Astrocyte (in vitro differentiated cells and primary cell): ENCODE measurements at regions not wholly inside any gene's neighbourhood (a gene's known extent, or its start where the extent isn't known, plus 50 kb on each side); places are given as distances from the start of the nearest gene placed in this dataset.

ENCODE experiments used
- DNase-seq: peaks from one replicate; pipeline ENCODE4 v3.0.0-alpha.2; 2010; ENCODE audit warnings: low read depth
- FAIRE-seq: peaks from 2 replicates; lab custom pipeline; 2011; peaks lifted over from hg19 to GRCh38; lab: Jason Lieb, UNC
- H2AFZ ChIP-seq: 2 replicates; pipeline ENCODE4 v1.6.0; 2012; ENCODE audit warnings: low read depth, low read length, inconsistent platforms
- H3K27ac ChIP-seq: 2 replicates; pipeline ENCODE4 v1.5.1; 2011; ENCODE audit warnings: low read depth, low read length, inconsistent platforms
- H3K27me3 ChIP-seq: 2 replicates; pipeline ENCODE4 v1.6.0; 2011; ENCODE audit warnings: low read length, inconsistent platforms; ENCODE audit not compliant: insufficient read depth
- H3K36me3 ChIP-seq: 2 replicates; pipeline ENCODE4 v1.5.1; 2011; ENCODE audit warnings: low read length, inconsistent platforms; ENCODE audit not compliant: insufficient read depth
- H3K4me1 ChIP-seq: 2 replicates; pipeline ENCODE4 v1.5.1; 2011; ENCODE audit warnings: low read length, inconsistent platforms; ENCODE audit not compliant: insufficient read depth
- H3K4me2 ChIP-seq: 2 replicates; pipeline ENCODE4 v1.6.0; 2012; ENCODE audit warnings: low read length, inconsistent platforms
- H3K4me3 ChIP-seq: 2 replicates; pipeline ENCODE4 v1.5.1; 2011; ENCODE audit warnings: low read depth, mild to moderate bottlenecking, low read length, inconsistent platforms; ENCODE audit not compliant: insufficient read depth
- H3K79me2 ChIP-seq: 2 replicates; pipeline ENCODE4 v1.6.0; 2012; ENCODE audit warnings: mild to moderate bottlenecking, low read length, inconsistent platforms; ENCODE audit not compliant: insufficient read depth
- H3K9ac ChIP-seq: 2 replicates; pipeline ENCODE4 v1.6.0; 2012; ENCODE audit warnings: mild to moderate bottlenecking, low read length, inconsistent platforms
- H3K9me3 ChIP-seq: 2 replicates; pipeline ENCODE4 v1.5.1; 2012; ENCODE audit warnings: low read depth, mild to moderate bottlenecking, low read length, inconsistent platforms; ENCODE audit not compliant: insufficient read depth
- H4K20me1 ChIP-seq: 2 replicates; pipeline ENCODE4 v1.6.0; 2012; ENCODE audit warnings: low read length, inconsistent platforms; ENCODE audit not compliant: insufficient read depth
- H3K27ac Mint-ChIP-seq: one replicate; pipeline ENCODE4 v1.8.0; 2021; ENCODE audit warnings: mild to moderate bottlenecking, mixed read lengths; ENCODE audit not compliant: unreplicated experiment
- H3K27me3 Mint-ChIP-seq: one replicate; pipeline ENCODE4 v1.8.0; 2021; ENCODE audit warnings: low read depth, mixed read lengths; ENCODE audit not compliant: unreplicated experiment
- H3K36me3 Mint-ChIP-seq: one replicate; pipeline ENCODE4 v1.8.0; 2021; ENCODE audit warnings: low read depth, mixed read lengths; ENCODE audit not compliant: unreplicated experiment
- H3K4me1 Mint-ChIP-seq: one replicate; pipeline ENCODE4 v1.8.0; 2021; ENCODE audit warnings: low read depth, mixed read lengths; ENCODE audit not compliant: unreplicated experiment
- H3K4me3 Mint-ChIP-seq: one replicate; pipeline ENCODE4 v1.8.0; 2021; ENCODE audit warnings: mild to moderate bottlenecking, moderate library complexity, mixed read lengths; ENCODE audit not compliant: unreplicated experiment
- H3K9me3 Mint-ChIP-seq: one replicate; pipeline ENCODE4 v1.8.0; 2021; ENCODE audit warnings: mild to moderate bottlenecking, mixed read lengths; ENCODE audit not compliant: unreplicated experiment
- EZH2 ChIP-seq: IDR thresholded peaks from 2 replicates; pipeline ENCODE4 v1.6.1; 2012; ENCODE audit warnings: mild to moderate bottlenecking, low read length, inconsistent platforms; ENCODE audit not compliant: insufficient read depth
- TF ChIP-seq, protein P1 (sequence below): IDR thresholded peaks from 2 replicates; pipeline ENCODE4 v1.5.1; 2011; ENCODE audit warnings: low read depth, mild to moderate bottlenecking, inconsistent platforms, low read length, moderate library complexity; ENCODE audit not compliant: insufficient read depth

DNA sequence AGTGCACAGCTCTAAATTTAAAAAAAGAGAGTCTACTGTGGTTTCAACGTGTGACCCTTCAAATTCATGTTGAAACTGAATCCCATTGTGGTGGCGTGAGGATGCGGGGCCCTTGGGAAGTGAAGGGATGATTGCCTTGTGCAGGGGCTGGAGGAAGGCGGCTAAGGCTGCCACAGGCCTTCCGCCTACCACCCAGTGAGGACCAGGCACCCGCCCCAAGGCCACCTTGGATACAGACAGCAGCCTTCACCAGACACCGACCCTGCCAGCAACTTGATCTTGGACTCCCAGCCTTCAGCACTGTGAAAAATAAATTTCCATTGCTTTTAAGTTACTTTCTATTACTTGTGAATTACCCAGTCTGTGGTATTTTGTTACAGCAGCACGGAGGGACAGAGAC lies 103.4 kb upstream of the TMEM18 start:
- H3K4me3 Mint-ChIP-seq = no peak overlapping the region
- no peak for TF ChIP-seq EZH2
- TF ChIP-seq, protein P1, sequence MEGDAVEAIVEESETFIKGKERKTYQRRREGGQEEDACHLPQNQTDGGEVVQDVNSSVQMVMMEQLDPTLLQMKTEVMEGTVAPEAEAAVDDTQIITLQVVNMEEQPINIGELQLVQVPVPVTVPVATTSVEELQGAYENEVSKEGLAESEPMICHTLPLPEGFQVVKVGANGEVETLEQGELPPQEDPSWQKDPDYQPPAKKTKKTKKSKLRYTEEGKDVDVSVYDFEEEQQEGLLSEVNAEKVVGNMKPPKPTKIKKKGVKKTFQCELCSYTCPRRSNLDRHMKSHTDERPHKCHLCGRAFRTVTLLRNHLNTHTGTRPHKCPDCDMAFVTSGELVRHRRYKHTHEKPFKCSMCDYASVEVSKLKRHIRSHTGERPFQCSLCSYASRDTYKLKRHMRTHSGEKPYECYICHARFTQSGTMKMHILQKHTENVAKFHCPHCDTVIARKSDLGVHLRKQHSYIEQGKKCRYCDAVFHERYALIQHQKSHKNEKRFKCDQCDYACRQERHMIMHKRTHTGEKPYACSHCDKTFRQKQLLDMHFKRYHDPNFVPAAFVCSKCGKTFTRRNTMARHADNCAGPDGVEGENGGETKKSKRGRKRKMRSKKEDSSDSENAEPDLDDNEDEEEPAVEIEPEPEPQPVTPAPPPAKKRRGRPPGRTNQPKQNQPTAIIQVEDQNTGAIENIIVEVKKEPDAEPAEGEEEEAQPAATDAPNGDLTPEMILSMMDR = no peak
- Histone ChIP-seq H2AFZ (no peak overlapping the region), H3K27me3 (no peaks in the 10 kb centered on the region), H3K4me1 (no peaks in the 10 kb centered on the region), H4K20me1 (no peaks in the 10 kb centered on the region), H3K79me2 (no peaks in the 10 kb centered on the region), H3K4me3 (no peak overlapping the region), H3K9me3 (no peaks in the 10 kb centered on the region), H3K36me3 (no peaks in the 10 kb centered on the region), H3K9ac (no peak overlapping the region), H3K27ac (no peak overlapping the region), H3K4me2 (no peak overlapping the region)
- no peaks in the 10 kb centered on the region for H3K36me3 Mint-ChIP-seq
- no peak overlapping the region for H3K27ac Mint-ChIP-seq
- peaks cover 16% of the 10 kb centered on the region for H3K27me3 Mint-ChIP-seq
- peaks cover 3% of the 10 kb centered on the region for H3K4me1 Mint-ChIP-seq
- H3K9me3 Mint-ChIP-seq = no peaks in the 10 kb centered on the region
- no peak for DNase-seq
- FAIRE-seq = no peak

DNA sequence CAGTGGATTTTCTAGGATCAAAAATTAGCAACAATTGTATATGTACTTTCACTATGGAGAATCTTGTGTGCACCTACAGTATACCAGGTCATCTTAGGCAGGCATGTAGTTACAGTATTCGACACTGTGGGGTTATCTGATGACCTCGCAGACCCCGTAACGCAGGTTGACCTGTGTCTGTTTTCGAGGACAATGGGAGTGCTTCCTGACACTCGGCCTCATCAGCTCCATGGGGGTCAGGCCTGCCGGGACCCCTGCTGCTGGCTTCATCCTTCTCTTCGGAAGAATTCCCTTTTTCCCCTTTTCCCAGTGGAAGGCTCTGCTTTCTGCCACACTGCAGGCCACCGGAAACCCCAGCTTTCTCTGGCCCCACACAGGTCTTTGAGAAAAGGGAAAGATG lies 102.8 kb upstream of the TMEM18 start:
- no peak for DNase-seq
- H3K27ac Mint-ChIP-seq = no peak overlapping the region
- H2AFZ ChIP-seq = no peak overlapping the region

DNA sequence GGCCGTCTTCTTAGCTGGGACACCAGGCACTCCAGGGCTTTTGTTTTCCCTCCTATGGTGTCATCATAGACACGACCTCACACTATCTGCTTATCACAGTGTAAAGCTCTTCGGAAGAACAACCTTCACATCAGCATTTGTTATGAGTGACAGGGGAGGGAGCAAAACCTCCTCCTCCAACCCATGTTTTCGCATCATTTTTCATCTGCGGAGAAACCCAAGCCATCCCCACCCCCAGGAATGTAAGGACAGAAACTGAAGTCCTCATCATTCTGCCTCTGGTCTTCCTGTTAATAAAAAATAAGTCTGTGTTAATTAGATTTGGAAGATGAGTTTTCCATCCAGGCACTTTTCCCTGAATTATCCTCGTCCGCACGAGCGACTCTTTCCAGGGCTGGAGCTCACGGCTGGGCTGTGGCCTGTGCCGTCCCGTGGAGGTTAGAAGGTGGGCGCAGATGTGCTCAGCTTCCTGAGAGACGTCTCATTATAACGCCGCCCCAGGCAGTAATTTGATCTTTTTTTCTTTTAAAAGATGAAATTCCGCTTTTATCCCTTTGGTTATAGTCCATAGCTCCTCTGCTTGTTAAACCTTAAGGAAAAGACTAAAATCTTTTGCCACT lies 101.6 kb upstream of the TMEM18 start:
- no peak overlapping the region for H3K4me2 ChIP-seq
- Mint-ChIP-seq H3K4me3 (no peak overlapping the region), H3K36me3 (no peaks in the 10 kb centered on the region), H3K4me1 (peaks cover 9% of the 10 kb centered on the region), H3K27ac (no peak overlapping the region), H3K27me3 (peaks cover 16% of the 10 kb centered on the region), H3K9me3 (no peaks in the 10 kb centered on the region)
- H4K20me1 ChIP-seq = no peaks in the 10 kb centered on the region
- no peak for FAIRE-seq
- no peaks in the 10 kb centered on the region for H3K4me1 ChIP-seq
- no peaks in the 10 kb centered on the region for H3K79me2 ChIP-seq
- H3K36me3 ChIP-seq = no peaks in the 10 kb centered on the region
- no peak for DNase-seq
- no peak overlapping the region for H3K27ac ChIP-seq
- H2AFZ ChIP-seq = no peak overlapping the region
- TF ChIP-seq, protein P1 = no peak
- no peak for TF ChIP-seq EZH2
- H3K9ac ChIP-seq = no peak overlapping the region
- H3K9me3 ChIP-seq = no peaks in the 10 kb centered on the region
- no peak overlapping the region for H3K4me3 ChIP-seq
- H3K27me3 ChIP-seq = no peaks in the 10 kb centered on the region

More for the DNA sequence above, 102.8 kb upstream of the TMEM18 start:
- Mint-ChIP-seq H3K4me1 (peaks cover 3% of the 10 kb centered on the region), H3K9me3 (no peaks in the 10 kb centered on the region), H3K36me3 (no peaks in the 10 kb centered on the region), H3K27me3 (peaks cover 16% of the 10 kb centered on the region), H3K4me3 (no peak overlapping the region)
- no peak overlapping the region for H3K9ac ChIP-seq
- H3K4me3 ChIP-seq = no peak overlapping the region
- H3K79me2 ChIP-seq = no peaks in the 10 kb centered on the region
- H3K4me2 ChIP-seq = no peak overlapping the region
- no peaks in the 10 kb centered on the region for H4K20me1 ChIP-seq
- no peaks in the 10 kb centered on the region for H3K36me3 ChIP-seq
- H3K9me3 ChIP-seq = no peaks in the 10 kb centered on the region
- H3K4me1 ChIP-seq = no peaks in the 10 kb centered on the region
- no peak for FAIRE-seq
- TF ChIP-seq, protein P1 = no peak
- no peak for TF ChIP-seq EZH2
- no peak overlapping the region for H3K27ac ChIP-seq
- no peaks in the 10 kb centered on the region for H3K27me3 ChIP-seq
